SH-SY5Y (cell line): ENCODE measurements at regions not wholly inside any gene's neighbourhood (a gene's known extent, or its start where the extent isn't known, plus 50 kb on each side); places are given as distances from the start of the nearest gene placed in this dataset.

Experiments used
- GATA2 ChIP-seq: IDR thresholded peaks from 2 replicates; pipeline ENCODE4 v1.6.1; 2011; ENCODE audit warnings: mild to moderate bottlenecking, low read depth, low read length
- GATA3 ChIP-seq: IDR thresholded peaks from 2 replicates; pipeline ENCODE4 v1.6.1; 2011; ENCODE audit warnings: low read depth, mild to moderate bottlenecking, low read length, moderate library complexity

DNA sequence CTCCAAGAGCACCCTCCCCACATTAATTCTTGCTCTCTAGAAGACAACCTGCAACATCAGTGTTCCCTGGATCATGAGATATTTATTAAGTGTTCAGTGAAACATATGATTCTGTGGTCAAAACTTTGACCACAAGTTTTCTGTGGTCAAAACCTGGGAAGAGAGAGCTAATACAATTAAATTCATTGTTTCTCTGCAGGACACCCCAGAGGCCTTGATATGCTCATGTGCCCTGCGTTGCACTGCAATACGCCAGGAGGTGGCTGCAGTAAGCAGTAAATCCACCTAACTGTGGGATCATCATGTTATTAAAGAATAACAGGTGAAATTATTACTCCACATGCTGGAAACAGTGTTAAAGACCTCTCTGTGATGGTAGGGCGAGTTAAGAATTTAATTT, 109.3 kb upstream of the SPDL1 start:
- TF ChIP-seq GATA2 (no peak), GATA3 (no peak)
